Testis (tissue), 2 donors: ENCODE measurements at regions not wholly inside any gene's neighbourhood (a gene's known extent, or its start where the extent isn't known, plus 50 kb on each side); places are given as distances from the start of the nearest gene placed in this dataset.

Source experiments
- CTCF ChIP-seq, 3 experiments: fragments of 450-650 bp in 2 of 3; fragments of 200-600 bp in 1 of 3; sonication (generic) in 1 of 3; IDR thresholded peaks; one replicate each; pipeline ENCODE4 v1.5.1; 2016 to 2019; ENCODE audit warnings: antibody characterized with exemption in 3 of 3, mild to moderate bottlenecking in 2 of 3, moderate library complexity in 1 of 3
- POLR2A ChIP-seq: fragments of 450-650 bp; IDR thresholded peaks from one replicate; pipeline ENCODE4 v1.6.1; 2017; ENCODE audit warnings: antibody characterized with exemption, mild to moderate bottlenecking, moderate library complexity

DNA sequence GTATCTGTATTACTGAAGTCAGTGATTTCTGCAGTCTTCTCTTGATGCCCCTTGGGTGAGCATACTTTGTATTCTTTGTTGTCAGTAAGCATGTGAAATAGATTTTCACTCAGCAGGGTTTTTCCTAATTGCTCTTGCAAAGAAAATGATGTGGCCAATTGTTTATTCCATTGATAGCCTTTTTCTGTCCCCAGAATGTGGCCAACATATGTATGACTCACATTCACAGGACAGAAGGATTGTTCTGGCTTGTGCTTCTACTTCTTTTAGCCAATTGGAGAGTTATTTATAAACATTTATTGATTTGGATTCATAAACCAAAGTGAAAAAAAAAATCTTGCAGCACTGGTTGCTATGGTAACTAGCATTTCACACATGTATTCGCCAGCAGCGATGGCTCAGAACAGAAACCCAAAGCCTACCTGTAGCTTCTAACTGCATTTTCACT lies 54.4 kb upstream of the RBM24 start:
- TF ChIP-seq POLR2A (no peak), CTCF (IDR thresholded peaks at IDR 0.05) (no peak)
